ENCODE measurements at regions not wholly inside any gene's neighbourhood (a gene's known extent, or its start where the extent isn't known, plus 50 kb on each side); places are given as distances from the start of the nearest gene placed in this dataset.

GRCh38 chr15:27671819-27672437 lies 427.2 kb downstream of the OCA2 start:
- TF ChIP-seq, protein P1, sequence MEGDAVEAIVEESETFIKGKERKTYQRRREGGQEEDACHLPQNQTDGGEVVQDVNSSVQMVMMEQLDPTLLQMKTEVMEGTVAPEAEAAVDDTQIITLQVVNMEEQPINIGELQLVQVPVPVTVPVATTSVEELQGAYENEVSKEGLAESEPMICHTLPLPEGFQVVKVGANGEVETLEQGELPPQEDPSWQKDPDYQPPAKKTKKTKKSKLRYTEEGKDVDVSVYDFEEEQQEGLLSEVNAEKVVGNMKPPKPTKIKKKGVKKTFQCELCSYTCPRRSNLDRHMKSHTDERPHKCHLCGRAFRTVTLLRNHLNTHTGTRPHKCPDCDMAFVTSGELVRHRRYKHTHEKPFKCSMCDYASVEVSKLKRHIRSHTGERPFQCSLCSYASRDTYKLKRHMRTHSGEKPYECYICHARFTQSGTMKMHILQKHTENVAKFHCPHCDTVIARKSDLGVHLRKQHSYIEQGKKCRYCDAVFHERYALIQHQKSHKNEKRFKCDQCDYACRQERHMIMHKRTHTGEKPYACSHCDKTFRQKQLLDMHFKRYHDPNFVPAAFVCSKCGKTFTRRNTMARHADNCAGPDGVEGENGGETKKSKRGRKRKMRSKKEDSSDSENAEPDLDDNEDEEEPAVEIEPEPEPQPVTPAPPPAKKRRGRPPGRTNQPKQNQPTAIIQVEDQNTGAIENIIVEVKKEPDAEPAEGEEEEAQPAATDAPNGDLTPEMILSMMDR (IDR thresholded peaks at IDR 0.05) = no peak

DNA sequence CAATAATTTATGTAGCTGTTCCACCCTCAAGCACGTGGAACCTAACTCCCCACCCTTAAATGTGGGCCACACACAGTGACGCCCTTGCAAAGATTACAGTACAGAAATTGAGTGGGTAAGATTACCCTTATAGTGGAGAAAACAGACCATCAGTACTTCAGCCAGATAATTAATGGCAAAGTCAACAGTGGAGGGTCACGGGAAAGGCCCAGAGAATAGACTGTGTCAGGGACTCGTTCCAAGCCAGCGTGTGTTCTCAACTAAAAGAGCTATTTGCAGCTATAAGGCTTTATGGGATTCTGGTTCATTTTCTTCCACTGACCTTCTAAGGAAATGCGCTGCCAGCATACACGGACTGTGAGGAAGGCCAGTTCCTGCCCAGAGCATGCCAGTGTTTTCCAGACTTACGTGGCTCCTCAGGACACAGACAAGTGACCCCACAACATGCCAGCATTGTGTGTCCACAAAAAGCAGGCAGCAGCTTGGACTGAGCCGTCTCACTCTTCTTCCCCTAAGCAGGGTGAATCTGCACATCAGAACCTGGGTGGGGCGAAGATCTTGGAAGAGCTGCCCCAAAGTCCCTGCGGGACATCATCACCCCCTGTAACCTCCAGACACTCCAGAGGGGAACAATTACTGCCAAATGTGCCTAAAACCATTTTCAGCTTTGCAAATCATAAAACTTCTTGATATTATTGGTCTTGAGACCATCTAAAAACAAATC lies 428.5 kb downstream of the OCA2 start:
- TF ChIP-seq, protein P1 (IDR thresholded peaks at IDR 0.05) = no peak

GRCh38 chr15:27669641-27670040 lies 429.5 kb downstream of the OCA2 start:
- TF ChIP-seq, protein P1 (IDR thresholded peaks at IDR 0.05) = no peak

GRCh38 chr15:27668471-27669220 lies 430.5 kb downstream of the OCA2 start:
- TF ChIP-seq, protein P1 (IDR thresholded peaks at IDR 0.05) = no peak

- TF ChIP-seq, protein P1 (IDR thresholded peaks at IDR 0.05) = no peak
Observed at GRCh38 chr15:27665002-27665401, 434.1 kb downstream of the OCA2 start.

GRCh38 chr15:27662892-27663291 lies 436.2 kb downstream of the OCA2 start:
- TF ChIP-seq, protein P1 (IDR thresholded peaks at IDR 0.05) = no peak

GRCh38 chr15:27660676-27661075 lies 438.4 kb downstream of the OCA2 start:
- TF ChIP-seq, protein P1 (IDR thresholded peaks at IDR 0.05) = no peak

All from LNCAP (cell line).